CD4-positive, alpha-beta T cell treated with Interleukin-4 for 4 hours (primary cell): ENCODE measurements at regions not wholly inside any gene's neighbourhood (a gene's known extent, or its start where the extent isn't known, plus 50 kb on each side); places are given as distances from the start of the nearest gene placed in this dataset.

ENCODE experiments used
- DNase-seq: peaks from one replicate; pipeline ENCODE4 v3.0.0-alpha.2; 2020

- DNase-seq: no peak
Observed at GRCh38 chr14:71296184-71296583, 388.9 kb downstream of the PCNX1 start.

DNA sequence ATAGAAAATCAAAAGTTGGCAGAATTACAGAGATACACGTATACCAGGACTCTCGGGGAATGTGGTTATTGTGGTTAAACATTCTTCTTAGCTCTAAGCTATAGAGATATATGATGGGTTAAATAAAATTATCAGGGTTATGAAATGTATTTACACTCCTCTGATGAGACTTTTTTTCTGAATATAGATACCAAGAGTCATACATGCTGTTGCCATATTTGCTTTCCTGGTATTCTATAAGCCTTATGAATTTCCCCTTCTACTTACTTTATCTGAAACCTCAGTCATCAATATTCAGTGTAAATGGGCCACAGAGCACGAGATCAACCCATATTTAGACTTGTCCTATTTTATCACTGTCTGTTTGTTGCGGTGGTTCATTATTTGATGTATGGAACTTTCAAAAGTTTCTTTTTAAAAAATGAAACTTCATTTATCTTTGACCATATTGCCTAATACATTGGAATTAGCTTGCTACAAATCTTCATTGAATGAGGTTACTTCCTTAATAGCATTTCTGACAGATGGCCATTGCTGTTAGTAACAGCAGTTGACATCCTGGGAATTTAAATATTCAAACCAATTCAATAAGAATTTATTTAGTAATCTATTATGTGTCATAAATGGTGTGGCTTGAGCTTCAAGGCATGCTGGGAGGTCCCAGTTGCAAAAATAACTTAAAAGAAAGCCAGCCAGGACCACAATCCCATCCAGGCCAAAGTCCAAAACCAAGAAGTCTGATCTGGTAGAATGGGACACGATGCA is 393.5 kb downstream of the PCNX1 start:
- no peak for DNase-seq

- DNase-seq: no peak
Observed at GRCh38 chr14:71301611-71302010, 394.4 kb downstream of the PCNX1 start.

GRCh38 chr14:71304690-71305089 is 397.4 kb downstream of the PCNX1 start:
- DNase-seq: no peak

- DNase-seq: no peak
Observed at GRCh38 chr14:71308671-71309070, 401.4 kb downstream of the PCNX1 start.

- no peak for DNase-seq
Observed at GRCh38 chr14:71309756-71310155, 402.5 kb downstream of the PCNX1 start.

GRCh38 chr14:71311061-71311460 is 403.8 kb downstream of the PCNX1 start:
- no peak for DNase-seq

DNA sequence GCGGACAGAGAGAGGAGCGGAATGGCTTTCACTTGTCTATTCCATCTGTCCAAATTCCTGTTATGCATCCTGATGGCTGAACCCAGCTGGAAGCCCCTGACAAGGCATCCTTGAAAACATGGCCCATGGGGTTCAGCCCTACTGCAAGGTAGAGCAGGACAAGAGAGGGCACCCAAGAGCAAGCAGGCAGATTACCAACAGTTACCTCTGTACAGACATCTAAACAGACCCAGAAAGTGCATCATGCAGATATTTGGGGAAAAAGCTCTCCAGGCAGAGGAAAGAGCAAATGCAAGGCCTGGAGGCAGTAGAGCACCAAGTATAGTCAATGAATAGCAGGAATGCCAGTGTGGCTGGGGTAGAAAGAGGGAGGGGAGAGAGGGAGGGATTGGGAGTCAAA is 407.5 kb downstream of the PCNX1 start:
- no peak for DNase-seq

GRCh38 chr14:71317385-71318096 is 410.3 kb downstream of the PCNX1 start:
- no peak for DNase-seq

DNA sequence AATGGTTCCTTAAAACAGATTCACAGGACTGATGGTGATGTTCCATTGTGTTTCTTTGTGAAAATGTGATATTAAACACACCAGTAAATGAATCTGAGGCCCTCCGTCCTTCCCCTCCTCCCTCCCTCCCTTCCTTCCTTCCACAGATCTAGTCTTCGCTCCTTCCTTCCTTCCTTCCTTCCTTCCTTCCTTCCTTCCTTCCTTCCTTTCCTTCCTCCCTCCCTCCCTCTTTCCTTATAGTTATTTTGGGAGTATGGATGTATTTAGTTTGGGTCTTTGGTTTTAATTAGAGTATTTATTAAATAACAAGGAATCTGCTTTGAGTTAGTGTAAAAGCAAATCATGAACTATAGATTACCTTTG is 410.8 kb downstream of the PCNX1 start:
- DNase-seq: no peak

GRCh38 chr14:71319666-71320065 is 412.4 kb downstream of the PCNX1 start:
- peak; percentile 6 for DNase-seq

- peak; percentile 99 for DNase-seq
Observed at GRCh38 chr14:71320107-71320733, 413.0 kb downstream of the PCNX1 start, which contains the start of gene SIPA1L1. SIPA1L1 (plus strand) TSS chr14:71320476.

- peak; percentile 48 for DNase-seq
Observed at GRCh38 chr14:71320734-71321573, 413.7 kb downstream of the PCNX1 start.

DNA sequence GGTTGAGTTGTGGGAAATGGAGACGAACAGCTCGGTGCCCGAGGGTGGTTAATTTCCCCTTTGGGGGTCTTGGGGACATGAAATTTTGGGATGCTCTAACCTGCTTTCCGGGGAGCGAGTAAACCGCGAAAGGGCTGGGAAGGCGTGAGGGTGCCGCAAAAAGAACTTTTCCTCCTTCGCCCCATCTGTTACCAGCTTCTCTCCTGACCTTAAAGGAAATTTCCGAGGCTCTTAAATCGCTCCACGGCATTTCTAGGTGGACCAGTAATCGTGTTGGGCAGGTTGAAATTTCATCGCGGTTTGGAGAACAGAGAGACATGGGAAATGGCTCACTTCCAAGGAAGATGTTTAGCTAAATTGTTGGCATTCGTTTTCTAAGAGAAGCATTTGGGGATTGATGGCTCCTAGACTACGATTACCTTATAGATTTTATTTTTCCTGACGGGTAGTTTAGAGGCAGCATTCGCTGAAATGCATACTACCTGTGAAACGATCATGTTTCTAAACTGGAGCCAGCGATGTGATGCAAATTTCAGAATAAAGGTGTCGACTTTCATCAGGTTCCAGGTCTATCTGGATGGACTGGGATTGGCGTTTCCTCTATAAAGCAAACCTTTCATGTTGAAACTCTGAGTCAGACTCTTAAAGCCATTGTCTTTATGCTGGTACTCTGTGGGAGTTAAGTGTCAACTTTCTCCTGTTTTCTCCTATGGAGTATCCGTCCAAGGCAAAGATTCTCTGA is 414.5 kb downstream of the PCNX1 start:
- no peak for DNase-seq

GRCh38 chr14:71322655-71323250 is 415.5 kb downstream of the PCNX1 start:
- DNase-seq: peak; percentile 60

DNA sequence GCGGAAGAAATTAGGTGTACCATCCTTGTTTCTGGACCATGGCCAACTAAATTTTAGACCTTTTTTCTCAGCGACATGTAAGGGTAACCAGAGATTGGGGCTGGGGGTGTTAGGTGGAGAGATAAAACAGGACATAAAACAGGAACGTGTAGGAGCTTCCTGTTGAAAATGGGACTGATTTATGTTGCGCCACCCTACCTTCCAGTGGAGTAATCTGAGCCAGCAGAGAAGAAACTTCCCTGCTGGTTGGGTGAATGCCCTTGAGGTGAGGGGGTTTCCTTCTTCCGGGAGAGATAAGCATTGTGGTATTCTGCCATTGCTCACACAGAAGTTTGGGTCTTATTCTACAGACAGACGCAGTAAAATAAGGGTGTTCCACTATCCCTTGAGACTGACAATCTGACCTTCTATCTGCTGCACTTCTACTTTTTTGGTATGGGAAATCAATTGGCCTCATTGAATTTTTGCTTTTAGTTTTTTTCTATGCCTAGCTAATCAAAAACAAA is 417.6 kb downstream of the PCNX1 start:
- peak; percentile 66 for DNase-seq

- no peak for DNase-seq
Observed at GRCh38 chr14:71327691-71328090, 420.4 kb downstream of the PCNX1 start.

DNA sequence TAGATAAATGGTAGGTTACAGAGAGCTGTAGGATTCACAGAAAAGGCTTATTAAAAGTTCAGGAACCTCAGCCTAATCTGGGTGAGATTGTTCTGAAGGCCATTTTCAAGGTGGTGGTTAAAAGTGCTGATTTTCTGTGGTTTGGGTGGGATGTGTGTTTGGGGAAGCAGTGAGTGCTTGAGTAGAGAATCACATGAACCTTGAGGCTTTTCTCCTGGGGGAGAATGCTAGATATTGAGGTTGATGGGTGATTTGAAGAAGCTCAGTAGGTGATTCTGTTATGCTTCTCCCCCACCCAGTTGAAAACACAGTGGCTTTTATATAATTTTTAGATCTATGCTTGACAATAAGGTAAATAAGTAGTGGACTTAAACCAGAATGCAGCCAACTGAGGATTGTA is 420.9 kb downstream of the PCNX1 start:
- peak; percentile 5 for DNase-seq

DNA sequence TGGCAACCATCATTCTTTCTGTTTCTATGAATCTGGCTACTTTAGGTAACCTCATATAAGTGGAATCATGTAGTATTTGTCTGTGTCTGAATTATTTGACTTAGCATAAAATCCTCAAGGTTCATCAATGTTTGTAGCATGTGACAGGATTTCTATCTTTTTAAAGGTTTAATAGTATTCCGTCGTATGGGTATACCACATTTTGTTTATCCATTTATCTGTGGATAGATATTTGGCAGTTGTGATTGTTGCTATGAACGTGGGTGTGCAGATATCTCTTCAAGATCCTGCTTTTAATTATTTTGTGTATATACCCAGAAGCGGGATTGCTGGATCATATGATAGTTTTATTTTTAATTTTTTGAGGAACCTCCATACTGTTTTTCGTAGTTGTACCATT is 421.7 kb downstream of the PCNX1 start:
- no peak for DNase-seq

DNA sequence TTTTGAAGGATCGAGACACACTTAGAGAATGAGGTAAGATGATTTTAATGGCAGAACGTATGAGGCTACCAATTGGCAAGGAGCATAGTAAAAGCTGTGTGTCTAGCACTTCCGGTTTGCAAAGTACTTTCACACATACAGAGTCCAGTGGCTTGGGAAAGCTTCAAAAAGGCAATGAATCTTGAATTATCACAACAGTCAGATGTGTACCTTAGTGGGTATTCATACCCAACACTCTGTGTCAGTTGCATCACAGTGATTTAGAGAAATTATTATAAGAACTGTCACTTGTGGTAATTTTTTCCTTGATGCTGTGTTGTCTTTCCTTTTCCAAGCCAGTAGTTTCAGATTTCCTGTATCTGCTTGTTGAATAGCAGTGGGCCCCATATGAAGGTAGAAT is 424.1 kb downstream of the PCNX1 start:
- DNase-seq: no peak

- DNase-seq: no peak
Observed at GRCh38 chr14:71332476-71332875, 425.2 kb downstream of the PCNX1 start.

GRCh38 chr14:71333705-71334104 is 426.4 kb downstream of the PCNX1 start:
- no peak for DNase-seq
